T-helper 2 cell treated with Interferon-gamma antibody and Interleukin-4, amounts not matched to agents 5 μg/mL and 100 μg/mL, for 36 hours (primary cell): ENCODE measurements at regions not wholly inside any gene's neighbourhood (a gene's known extent, or its start where the extent isn't known, plus 50 kb on each side); places are given as distances from the start of the nearest gene placed in this dataset.
"Not testable (repeated sequence)": the region's sequence is repeated elsewhere in the genome, so short reads cannot be mapped to it uniquely, and the experiment has no call there.

Experiments
- DNase-seq: peaks from one replicate; pipeline ENCODE4 v3.0.0; 2021; ENCODE audit warnings: low spot score
- H3K27ac Mint-ChIP-seq: one replicate; pipeline ENCODE4 v1.8.0; 2021; ENCODE audit warnings: mild to moderate bottlenecking, mixed read lengths
- H3K27me3 Mint-ChIP-seq: one replicate; pipeline ENCODE4 v1.8.0; 2021; ENCODE audit warnings: low read depth, mixed read lengths
- H3K36me3 Mint-ChIP-seq: one replicate; pipeline ENCODE4 v1.8.0; 2021; ENCODE audit warnings: low read depth, mixed read lengths
- H3K4me1 Mint-ChIP-seq: one replicate; pipeline ENCODE4 v1.8.0; 2021; ENCODE audit warnings: low read depth, mixed read lengths
- H3K4me3 Mint-ChIP-seq: one replicate; pipeline ENCODE4 v1.8.0; 2022; ENCODE audit warnings: mild to moderate bottlenecking, moderate library complexity, mixed read lengths
- H3K9me3 Mint-ChIP-seq: one replicate; pipeline ENCODE4 v1.8.0; 2021; ENCODE audit warnings: mixed read lengths

DNA sequence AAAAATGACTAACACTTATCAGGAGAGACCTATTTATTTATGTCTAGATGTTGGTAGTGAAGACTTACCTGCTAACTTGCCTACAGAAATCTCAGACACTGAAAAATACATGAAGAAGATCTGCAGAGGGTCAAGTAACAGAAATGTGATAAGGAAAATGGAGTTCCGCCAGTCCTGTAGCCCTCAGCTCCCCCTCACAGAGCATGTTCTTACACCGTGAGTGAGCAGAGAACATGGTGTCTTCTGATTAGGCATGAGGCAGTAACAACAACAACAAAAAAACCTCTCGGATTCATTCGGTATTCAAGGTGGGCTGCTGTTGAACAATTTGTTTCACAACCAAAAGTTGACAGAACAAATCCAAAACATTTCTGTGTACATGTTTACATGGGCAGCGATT lies 162.0 kb upstream of the SNX2 start:
- no peaks in the 10 kb centered on the region for H3K9me3 Mint-ChIP-seq
- H3K4me3 Mint-ChIP-seq = no peak overlapping the region
- DNase-seq = no peak
- no peaks in the 10 kb centered on the region for H3K36me3 Mint-ChIP-seq
- no peaks in the 10 kb centered on the region for H3K4me1 Mint-ChIP-seq
- no peaks in the 10 kb centered on the region for H3K27me3 Mint-ChIP-seq
- H3K27ac Mint-ChIP-seq = no peak overlapping the region

DNA sequence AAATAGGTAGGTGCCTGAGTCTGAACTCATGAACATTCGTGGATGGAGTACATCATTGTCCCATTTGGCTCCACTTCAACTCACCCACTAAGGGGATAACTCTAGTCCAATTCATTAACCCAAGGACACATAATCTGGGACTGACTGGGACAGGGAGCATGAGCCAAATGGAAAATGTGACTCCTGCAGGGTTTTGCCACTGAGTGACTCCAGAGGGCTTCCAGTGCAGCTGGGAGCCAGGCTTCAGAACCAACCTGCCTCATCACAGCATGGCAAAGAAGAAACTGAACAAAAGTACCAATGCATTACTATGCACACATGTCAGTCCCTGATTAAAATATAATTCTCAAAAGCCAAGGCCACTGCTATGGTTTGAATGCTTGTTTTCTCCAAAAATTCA lies 159.7 kb upstream of the SNX2 start:
- Mint-ChIP-seq H3K4me1 (no peaks in the 10 kb centered on the region), H3K27ac (no peak overlapping the region), H3K36me3 (no peaks in the 10 kb centered on the region), H3K9me3 (no peaks in the 10 kb centered on the region), H3K4me3 (no peak overlapping the region), H3K27me3 (no peaks in the 10 kb centered on the region)
- DNase-seq = no peak

DNA sequence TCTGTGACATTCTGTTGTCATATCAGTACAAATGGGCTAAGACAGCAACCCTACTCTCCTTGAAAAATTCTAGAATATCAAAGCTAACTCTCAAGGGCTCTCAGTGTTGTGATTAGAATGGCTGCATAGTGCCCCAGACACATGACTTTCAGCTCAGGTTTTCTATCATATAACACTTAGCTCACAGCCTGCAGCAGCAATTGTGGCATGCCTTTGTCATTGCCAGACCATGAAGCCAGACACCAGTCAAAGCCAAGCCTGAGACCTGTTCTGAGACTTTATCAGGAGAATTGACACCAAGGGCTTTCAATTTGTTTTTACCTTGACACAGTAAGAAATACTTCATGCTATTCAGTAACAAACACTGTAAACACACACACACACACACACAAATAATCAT lies 159.0 kb upstream of the SNX2 start:
- no peak overlapping the region for H3K27ac Mint-ChIP-seq
- no peaks in the 10 kb centered on the region for H3K27me3 Mint-ChIP-seq
- no peaks in the 10 kb centered on the region for H3K9me3 Mint-ChIP-seq
- H3K4me3 Mint-ChIP-seq = no peak overlapping the region
- H3K36me3 Mint-ChIP-seq = no peaks in the 10 kb centered on the region
- no peak for DNase-seq
- no peaks in the 10 kb centered on the region for H3K4me1 Mint-ChIP-seq

DNA sequence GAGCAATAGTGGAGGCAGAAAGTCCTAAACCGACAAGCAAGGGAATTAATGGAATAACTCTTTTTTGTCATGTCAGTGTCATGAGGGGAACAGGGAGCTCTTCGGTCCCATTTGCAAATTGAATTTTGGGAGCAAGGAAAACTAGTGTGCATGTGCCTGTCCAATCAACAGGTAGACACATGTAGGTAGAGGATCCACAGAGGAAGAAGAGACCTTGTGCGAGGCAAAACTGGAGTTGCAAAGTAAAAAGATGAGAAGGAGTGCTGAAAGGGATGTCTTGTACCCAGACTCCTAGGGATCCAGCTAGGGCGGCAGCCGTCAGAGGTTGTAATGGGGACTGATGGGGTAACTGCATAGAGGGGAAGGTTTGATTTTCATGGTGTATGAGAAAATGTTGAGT lies 156.8 kb upstream of the SNX2 start:
- H3K4me1 Mint-ChIP-seq, DNase-seq, H3K27ac Mint-ChIP-seq, H3K36me3 Mint-ChIP-seq, H3K4me3 Mint-ChIP-seq, H3K9me3 Mint-ChIP-seq, H3K27me3 Mint-ChIP-seq: not testable (repeated sequence)

DNA sequence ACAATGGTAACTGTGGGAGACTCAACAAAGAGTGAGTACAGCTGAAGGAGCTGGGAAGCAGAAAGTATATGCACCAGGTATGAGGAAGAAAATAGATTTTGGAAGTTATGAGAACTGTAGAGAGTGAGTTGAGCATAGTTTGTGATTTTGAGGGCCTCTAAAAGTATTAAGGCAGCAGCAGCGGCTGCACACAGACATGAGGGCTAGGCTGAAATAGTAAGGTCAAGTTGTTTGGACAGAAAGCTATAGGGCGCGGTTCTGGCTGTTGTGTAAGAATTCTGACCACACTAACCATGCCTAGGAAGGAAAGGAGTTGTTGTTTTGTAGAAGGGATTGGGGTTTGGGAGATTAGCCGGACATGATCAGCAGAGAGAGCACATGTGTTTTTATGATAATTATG lies 154.1 kb upstream of the SNX2 start:
- DNase-seq, H3K9me3 Mint-ChIP-seq, H3K4me1 Mint-ChIP-seq, H3K4me3 Mint-ChIP-seq, H3K36me3 Mint-ChIP-seq, H3K27ac Mint-ChIP-seq, H3K27me3 Mint-ChIP-seq: not testable (repeated sequence)

DNA sequence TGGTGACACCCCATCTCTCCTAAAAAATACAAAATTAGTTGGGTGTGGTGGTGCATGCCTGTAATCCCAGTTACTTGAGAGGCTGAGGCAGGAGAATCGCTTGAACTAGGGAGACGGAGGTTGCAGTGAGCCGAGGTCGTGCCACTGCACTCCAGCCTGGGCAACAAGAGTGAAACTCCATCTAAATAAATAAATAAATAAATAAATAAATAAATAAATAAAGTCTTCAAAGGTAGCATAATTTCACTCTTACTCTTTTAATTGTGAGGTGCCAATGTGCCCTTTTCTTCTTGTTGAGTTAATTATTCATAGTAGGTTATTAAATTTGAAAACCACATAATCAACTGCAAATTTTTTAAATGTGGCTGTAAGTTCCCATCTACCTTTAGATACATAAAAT lies 146.2 kb upstream of the SNX2 start:
- not testable (repeated sequence) for H3K4me3 Mint-ChIP-seq, H3K27ac Mint-ChIP-seq, H3K27me3 Mint-ChIP-seq, H3K4me1 Mint-ChIP-seq, H3K9me3 Mint-ChIP-seq, DNase-seq, H3K36me3 Mint-ChIP-seq

DNA sequence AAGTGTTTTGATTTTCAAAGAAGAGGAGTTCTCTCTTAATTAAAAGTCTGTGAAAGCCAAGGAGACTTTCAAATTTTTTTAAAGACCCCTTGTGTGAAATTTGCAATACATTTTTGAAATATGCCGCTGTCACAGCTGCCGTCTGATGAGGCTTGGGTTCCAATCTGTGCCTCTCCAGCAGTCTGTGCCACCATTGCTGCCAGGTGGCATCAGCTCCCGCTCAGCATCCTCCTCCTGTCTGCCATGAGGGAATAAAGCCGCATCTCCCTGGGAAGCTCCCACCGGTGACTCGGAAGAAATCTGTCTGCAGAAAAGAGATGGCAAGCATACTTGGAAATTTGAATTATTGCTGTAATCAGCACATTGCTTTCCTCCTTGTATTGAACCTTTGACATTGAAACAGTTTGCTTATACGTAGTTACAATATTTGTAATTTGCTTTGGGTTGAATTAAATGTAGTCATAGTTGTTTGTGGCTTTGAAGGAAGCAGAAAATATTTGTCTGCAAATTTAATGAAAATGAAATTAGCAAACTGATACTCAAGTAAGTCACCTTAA lies 145.7 kb upstream of the SNX2 start:
- Mint-ChIP-seq H3K4me3 (no peak overlapping the region), H3K4me1 (no peaks in the 10 kb centered on the region), H3K27ac (no peak overlapping the region), H3K36me3 (no peaks in the 10 kb centered on the region), H3K27me3 (no peaks in the 10 kb centered on the region), H3K9me3 (no peaks in the 10 kb centered on the region)
- no peak for DNase-seq

DNA sequence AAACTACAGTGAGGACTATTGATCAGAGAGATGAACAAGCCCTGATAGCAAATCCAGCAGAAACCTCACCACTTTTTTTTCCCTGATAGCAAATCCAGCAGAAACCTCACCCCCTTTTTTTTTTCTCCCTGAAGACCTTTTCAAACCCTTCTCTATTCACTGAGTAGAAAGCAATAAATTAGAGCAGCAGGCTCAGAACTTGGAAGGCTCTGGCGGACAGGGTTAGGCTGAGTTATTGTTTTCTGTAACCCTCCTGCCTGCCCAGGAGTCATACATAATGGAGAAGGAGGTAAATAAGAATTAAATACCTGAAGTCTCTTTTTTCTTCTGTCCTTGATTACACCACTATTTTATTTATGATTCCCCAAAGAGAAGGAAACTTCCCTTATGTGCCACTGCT lies 136.3 kb upstream of the SNX2 start:
- Mint-ChIP-seq H3K27me3 (no peaks in the 10 kb centered on the region), H3K4me3 (no peak overlapping the region), H3K27ac (no peak overlapping the region), H3K9me3 (no peaks in the 10 kb centered on the region), H3K36me3 (no peaks in the 10 kb centered on the region), H3K4me1 (no peaks in the 10 kb centered on the region)
- no peak for DNase-seq

DNA sequence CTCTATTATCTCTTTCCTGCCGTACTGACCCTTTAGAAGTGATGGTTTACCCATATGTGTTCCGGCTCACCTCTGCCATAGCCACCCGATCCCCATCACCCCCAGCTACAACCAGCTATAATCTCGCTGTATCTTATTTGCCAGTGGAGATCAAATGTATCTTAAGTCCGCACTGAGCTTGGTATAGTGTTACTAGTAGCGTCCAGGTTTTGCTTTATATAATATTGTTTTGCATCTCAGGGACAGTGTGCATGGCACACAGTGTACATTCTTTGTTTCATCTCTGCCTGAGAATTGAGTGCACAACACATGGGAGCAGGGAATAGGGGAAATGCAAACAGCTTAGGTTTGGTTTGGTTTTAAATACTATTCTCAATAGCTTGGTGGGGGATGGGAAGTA lies 135.8 kb upstream of the SNX2 start:
- no peaks in the 10 kb centered on the region for H3K4me1 Mint-ChIP-seq
- H3K27me3 Mint-ChIP-seq = no peaks in the 10 kb centered on the region
- no peak for DNase-seq
- H3K27ac Mint-ChIP-seq = no peak overlapping the region
- no peaks in the 10 kb centered on the region for H3K36me3 Mint-ChIP-seq
- H3K4me3 Mint-ChIP-seq = no peak overlapping the region
- no peaks in the 10 kb centered on the region for H3K9me3 Mint-ChIP-seq

DNA sequence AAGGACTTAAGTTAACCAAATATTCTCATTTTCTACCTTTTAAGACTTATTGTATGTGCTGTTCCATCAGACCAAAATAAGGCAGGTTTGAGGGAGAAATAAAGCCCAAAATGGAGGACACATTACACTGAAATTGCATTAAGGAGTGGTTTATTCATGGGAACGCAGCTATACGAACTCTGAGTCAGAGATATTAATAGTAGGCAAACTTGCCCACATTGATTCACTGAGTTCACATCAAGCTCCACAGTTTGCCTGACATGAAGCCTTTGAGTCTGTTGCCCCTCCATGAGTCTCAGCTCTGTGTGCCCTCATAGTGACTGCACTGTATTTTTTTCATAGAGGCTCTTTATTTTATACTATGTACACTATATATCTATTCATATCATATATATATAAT lies 135.0 kb upstream of the SNX2 start:
- Mint-ChIP-seq H3K27me3 (no peaks in the 10 kb centered on the region), H3K9me3 (no peaks in the 10 kb centered on the region), H3K36me3 (no peaks in the 10 kb centered on the region), H3K4me1 (no peaks in the 10 kb centered on the region), H3K27ac (no peak overlapping the region), H3K4me3 (no peak overlapping the region)
- DNase-seq = no peak

DNA sequence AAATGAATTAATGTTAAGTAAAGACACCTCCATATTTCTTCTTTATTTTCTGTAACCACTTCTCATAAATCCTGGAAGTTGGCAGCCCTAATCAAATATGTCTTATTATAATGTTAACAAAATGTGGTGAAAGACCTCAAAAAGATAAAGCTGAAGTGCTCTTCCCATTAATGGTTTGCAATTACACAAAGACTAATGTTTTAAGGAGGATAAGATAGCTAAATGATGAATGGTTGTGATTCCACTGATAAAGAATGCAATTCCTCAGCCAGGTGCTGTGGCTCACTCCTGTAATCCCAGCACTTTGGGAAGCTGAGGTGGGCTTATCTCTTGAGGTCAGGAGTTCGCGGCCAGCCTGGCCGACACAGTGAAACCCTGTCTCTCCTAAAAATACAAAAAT lies 125.8 kb upstream of the SNX2 start:
- Mint-ChIP-seq H3K27ac (no peak overlapping the region), H3K4me3 (no peak overlapping the region), H3K9me3 (no peaks in the 10 kb centered on the region), H3K27me3 (no peaks in the 10 kb centered on the region), H3K4me1 (no peaks in the 10 kb centered on the region), H3K36me3 (no peaks in the 10 kb centered on the region)
- DNase-seq = no peak

DNA sequence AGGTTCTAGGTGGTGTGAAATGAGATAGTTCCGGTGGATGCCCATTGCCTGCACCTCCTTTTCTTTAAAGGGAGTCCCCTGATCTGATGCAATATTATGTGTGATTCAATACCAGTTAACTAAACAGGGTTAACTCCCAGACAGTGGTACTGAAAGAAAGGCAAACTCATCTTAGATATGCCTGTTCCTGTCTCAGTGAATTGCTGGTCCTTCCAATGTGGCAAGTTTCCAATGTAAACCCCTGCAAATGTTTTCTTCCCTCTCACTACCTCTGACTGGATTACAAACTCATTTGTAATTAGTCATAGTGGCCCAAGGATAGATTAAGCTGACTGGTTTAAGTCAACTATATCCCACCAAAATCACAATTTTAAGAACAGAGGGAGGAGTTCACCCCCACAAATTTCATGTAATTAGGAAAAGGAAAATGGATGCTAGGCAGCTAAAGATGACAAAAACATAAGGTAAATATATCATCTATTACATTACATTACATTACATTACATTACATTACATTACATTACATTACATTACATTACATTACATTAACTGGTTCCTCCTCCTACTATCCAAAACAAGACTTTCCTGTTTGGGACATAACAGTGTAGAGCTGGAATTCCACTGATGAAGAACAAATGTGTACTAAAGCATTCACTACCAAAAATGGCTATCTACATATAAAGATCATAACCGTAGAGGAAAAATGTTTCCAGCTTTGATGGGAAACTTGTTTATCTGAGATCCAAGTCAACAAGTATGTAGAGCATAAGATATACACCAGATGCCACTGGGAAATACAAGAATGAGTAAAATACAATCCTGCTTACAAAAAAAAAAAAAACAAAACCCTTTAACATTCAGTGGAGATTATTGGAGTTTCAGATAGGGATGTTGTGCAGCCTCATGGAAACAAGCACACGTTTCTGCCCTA lies 121.5 kb upstream of the SNX2 start:
- Mint-ChIP-seq H3K9me3 (no peaks in the 10 kb centered on the region), H3K27ac (no peak overlapping the region), H3K4me3 (no peak overlapping the region), H3K36me3 (no peaks in the 10 kb centered on the region), H3K4me1 (no peaks in the 10 kb centered on the region), H3K27me3 (no peaks in the 10 kb centered on the region)
- DNase-seq = no peak

DNA sequence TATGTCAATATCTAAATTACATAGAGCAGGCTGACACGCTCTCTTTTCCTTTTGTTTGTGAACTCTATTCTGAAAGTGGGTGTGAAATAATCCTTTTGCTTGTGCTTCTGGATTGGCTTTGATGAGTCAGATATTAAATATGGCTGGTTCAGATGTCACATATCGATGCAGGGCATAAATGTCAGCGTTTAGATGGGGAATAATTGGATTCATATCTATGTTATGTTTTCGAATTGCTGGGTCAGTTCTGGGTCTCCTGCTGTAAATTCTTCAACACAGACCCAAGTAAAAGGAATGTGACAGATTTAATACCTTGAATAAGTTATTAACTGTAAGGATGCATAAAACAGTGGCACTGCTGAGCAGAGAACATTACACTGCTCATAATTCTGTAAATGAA lies 118.7 kb upstream of the SNX2 start:
- H3K36me3 Mint-ChIP-seq = no peaks in the 10 kb centered on the region
- H3K4me1 Mint-ChIP-seq = no peaks in the 10 kb centered on the region
- H3K4me3 Mint-ChIP-seq = no peak overlapping the region
- no peaks in the 10 kb centered on the region for H3K9me3 Mint-ChIP-seq
- no peak overlapping the region for H3K27ac Mint-ChIP-seq
- no peaks in the 10 kb centered on the region for H3K27me3 Mint-ChIP-seq
- no peak for DNase-seq

DNA sequence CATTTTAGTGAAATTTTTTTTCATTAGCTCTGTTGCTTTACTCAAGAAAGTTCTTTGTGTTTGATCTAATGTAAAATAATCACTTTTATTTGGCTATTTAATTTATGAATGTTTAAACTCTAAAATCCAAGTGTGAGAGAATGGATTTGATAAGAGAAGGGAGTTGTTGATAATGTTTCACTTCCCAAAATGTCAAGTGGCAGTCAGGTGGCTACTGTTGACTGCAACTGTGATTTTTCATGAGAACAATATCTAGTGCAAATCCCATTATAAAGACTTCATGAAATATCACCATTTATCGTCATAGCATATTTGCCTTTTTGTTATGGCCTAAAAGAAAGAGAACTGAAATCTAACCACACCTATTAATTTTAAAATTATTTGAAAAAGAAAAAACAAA lies 118.3 kb upstream of the SNX2 start:
- H3K9me3 Mint-ChIP-seq = no peaks in the 10 kb centered on the region

More for the DNA sequence above, 118.3 kb upstream of the SNX2 start:
- no peak overlapping the region for H3K4me3 Mint-ChIP-seq
- DNase-seq = no peak
- H3K27me3 Mint-ChIP-seq = no peaks in the 10 kb centered on the region
- H3K36me3 Mint-ChIP-seq = no peaks in the 10 kb centered on the region
- no peak overlapping the region for H3K27ac Mint-ChIP-seq
- no peaks in the 10 kb centered on the region for H3K4me1 Mint-ChIP-seq
